GM12891 (cell line): ENCODE measurements at regions not wholly inside any gene's neighbourhood (a gene's known extent, or its start where the extent isn't known, plus 50 kb on each side); places are given as distances from the start of the nearest gene placed in this dataset.

Source experiments
- DNase-seq: peaks from one replicate; pipeline ENCODE4 v3.0.0; 2011; ENCODE audit warnings: low spot score; ENCODE audit not compliant: insufficient read length
- FAIRE-seq: peaks from 2 replicates; lab custom pipeline; 2011; peaks lifted over from hg19 to GRCh38; lab: Jason Lieb, UNC
- PAX5 ChIP-seq: IDR thresholded peaks from 2 replicates; pipeline ENCODE4 v1.6.1; 2011; ENCODE audit warnings: low read length, moderate library complexity, mild to moderate bottlenecking; ENCODE audit not compliant: insufficient read depth, severe bottlenecking
- POLR2A ChIP-seq: IDR thresholded peaks from 2 replicates; pipeline ENCODE4 v1.6.1; 2011; ENCODE audit warnings: low read depth, low read length, control low read depth
- POLR2AphosphoS5 ChIP-seq: IDR thresholded peaks from 2 replicates; pipeline ENCODE4 v1.6.1; 2011; ENCODE audit warnings: low read depth, low read length, control low read depth
- POU2F2 ChIP-seq: IDR thresholded peaks from 2 replicates; pipeline ENCODE4 v1.6.1; 2011; ENCODE audit warnings: low read depth, mild to moderate bottlenecking, control low read depth, low read length, moderate library complexity
- SPI1 ChIP-seq: IDR thresholded peaks from 2 replicates; pipeline ENCODE4 v1.6.1; 2011; ENCODE audit warnings: low read depth, low read length, control low read depth
- TAF1 ChIP-seq: IDR thresholded peaks from 2 replicates; pipeline ENCODE4 v1.6.1; 2011; ENCODE audit warnings: low read depth, low read length, control low read depth

DNA sequence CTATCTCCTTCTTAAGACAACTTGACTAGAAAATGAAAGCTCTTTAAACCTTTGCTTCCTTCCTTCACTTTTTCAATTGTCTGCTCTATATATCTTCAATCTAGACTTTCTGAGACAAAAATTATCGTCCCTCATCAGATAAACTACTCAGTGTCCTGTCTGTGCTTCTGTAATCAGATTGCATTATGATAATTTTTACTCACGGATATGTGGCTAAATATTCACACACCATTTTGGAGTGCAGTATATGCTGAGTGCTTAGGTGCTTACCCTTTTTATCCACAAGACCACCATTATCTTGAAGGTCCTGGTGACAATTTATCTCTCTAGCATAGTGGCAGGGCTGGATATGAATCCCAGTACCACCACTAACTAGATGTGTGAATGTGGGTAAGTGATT lies 1012.3 kb downstream of the TUSC7 start:
- DNase-seq, result no peak
- no peak for TF ChIP-seq PAX5
- TF ChIP-seq POLR2AphosphoS5, result no peak
- TF ChIP-seq POU2F2, result no peak
- TF ChIP-seq POLR2A, result no peak
- TF ChIP-seq SPI1, result no peak
- TF ChIP-seq TAF1, result no peak
- FAIRE-seq, result no peak

- FAIRE-seq, result no peak
- no peak for DNase-seq
- TF ChIP-seq POU2F2 (no peak), TAF1 (no peak), POLR2AphosphoS5 (no peak), PAX5 (no peak), POLR2A (no peak), SPI1 (peak; percentile 83)
Observed at GRCh38 chr3:117722856-117723255, 1013.3 kb downstream of the TUSC7 start.

DNA sequence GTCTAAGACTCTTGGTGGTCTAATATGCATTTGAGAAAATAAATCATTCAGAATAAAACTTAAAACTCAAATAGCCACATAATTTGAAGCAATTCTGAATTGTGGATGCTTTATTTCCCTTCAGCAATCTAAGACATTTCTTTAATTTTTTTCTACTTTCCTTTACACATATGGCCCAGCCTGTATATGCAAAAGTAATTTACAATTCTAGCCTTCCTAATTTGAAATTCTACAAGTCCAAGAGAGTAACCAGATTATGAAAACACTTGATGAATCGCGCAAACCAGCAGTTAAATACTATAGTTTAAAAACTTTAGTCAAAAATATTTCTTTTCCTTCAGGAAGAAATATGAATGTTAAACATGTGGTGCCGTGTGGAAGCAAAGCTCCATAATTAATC lies 1014.2 kb downstream of the TUSC7 start:
- FAIRE-seq, result no peak
- no peak for DNase-seq
- TF ChIP-seq TAF1, result no peak
- TF ChIP-seq POLR2AphosphoS5, result no peak
- no peak for TF ChIP-seq POLR2A
- TF ChIP-seq POU2F2, result no peak
- no peak for TF ChIP-seq SPI1
- TF ChIP-seq PAX5, result no peak

DNA sequence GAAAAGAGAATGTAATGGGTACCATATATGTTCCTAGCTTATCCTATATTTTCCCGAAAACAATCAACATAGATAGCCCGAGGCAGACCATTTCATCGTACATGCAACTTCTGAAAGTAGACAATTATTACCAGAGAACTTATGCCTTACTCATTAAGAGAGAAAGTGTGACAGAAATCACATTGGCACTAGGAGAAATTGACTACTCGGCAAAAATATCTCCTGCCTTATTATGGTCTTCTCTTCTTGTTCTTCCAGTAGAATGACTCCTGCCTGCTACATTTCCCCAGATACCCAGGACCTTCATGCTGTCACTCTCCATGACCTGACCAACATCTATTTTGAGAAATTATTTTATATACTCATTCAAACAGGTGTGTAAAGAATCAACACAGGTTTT lies 1015.7 kb downstream of the TUSC7 start:
- DNase-seq (no peak), FAIRE-seq (no peak)
- TF ChIP-seq PAX5 (no peak), TAF1 (no peak), POLR2AphosphoS5 (no peak), POU2F2 (no peak), POLR2A (no peak), SPI1 (no peak)

GRCh38 chr3:117726776-117727175 lies 1017.2 kb downstream of the TUSC7 start:
- TF ChIP-seq POLR2AphosphoS5, result no peak
- no peak for TF ChIP-seq TAF1
- TF ChIP-seq POLR2A, result no peak
- no peak for TF ChIP-seq POU2F2
- no peak for TF ChIP-seq PAX5
- no peak for TF ChIP-seq SPI1
- no peak for FAIRE-seq

DNA sequence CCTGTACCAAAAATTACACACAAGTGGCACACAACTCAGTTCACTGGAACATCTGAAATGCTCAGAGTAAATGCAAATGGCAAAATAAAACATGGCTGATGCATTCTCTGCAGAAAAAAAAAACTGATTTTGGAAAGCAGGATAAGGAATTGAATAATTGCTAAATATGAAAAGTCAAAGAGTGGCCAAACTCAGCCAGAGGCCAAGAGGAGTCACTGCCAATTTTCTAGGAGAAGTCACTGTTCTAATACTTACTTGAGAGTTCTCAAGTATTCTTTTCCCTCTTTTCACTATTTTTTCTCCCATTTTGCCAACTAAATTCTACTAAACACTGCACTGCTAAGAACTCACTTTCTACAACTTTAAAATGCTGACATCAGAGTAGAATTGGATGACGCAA lies 1018.6 kb downstream of the TUSC7 start:
- FAIRE-seq, result no peak

More at GRCh38 chr3:117726776-117727175, 1017.2 kb downstream of the TUSC7 start:
- DNase-seq, result no peak

DNA sequence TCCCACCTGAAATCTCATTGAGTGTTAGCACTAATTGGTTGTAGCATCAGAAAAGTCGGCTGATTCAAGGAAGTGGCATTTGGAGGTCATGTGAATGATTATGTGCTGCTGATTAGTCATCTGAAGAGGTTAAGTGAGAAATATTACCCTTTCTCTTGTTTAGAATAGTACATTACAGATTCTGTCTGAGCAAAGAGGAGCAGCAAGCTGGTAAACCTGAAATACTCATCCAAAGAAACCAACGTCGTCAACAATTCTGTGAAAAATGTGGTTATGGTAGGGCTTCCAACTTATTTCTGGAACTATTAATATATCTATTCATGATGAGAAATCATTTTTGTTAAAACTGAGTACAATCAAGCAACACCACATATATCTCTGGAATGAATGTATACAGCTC lies 1024.9 kb downstream of the TUSC7 start:
- TF ChIP-seq POLR2A (no peak), SPI1 (no peak), POU2F2 (no peak), PAX5 (no peak), TAF1 (no peak), POLR2AphosphoS5 (no peak)
- DNase-seq (no peak), FAIRE-seq (no peak)

More for the DNA sequence above, 1018.6 kb downstream of the TUSC7 start:
- TF ChIP-seq PAX5, result no peak
- no peak for TF ChIP-seq POLR2A
- no peak for TF ChIP-seq POLR2AphosphoS5
- no peak for TF ChIP-seq SPI1
- TF ChIP-seq TAF1, result no peak
- DNase-seq, result no peak

DNA sequence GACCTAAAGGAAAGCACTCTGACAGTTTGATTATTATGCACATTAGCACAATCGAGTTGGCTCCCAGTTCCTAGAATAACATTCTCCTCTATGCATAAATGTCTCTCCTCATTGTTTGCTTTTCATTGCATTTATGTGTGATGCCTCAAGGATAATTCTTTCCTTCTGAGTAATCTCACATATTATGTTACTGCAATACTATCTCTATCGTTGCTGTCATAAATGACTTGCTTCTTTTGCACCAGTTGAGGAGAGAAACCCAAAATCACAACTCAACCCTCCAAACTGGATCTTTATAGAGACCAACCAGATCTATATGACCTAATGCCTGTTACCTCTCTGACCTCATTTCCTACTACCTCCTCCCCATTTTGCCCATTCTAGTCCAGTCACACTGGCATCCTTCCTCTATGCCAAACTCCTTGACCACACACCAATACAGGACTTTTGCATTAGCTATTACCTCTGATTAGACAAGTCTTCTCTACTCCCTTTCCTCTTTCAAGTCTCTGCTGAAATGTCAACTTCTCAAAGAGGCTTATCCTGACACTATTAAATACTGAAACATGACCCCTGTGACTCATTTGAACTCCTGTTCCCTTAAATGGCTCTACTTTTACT lies 1026.0 kb downstream of the TUSC7 start:
- no peak for FAIRE-seq

DNA sequence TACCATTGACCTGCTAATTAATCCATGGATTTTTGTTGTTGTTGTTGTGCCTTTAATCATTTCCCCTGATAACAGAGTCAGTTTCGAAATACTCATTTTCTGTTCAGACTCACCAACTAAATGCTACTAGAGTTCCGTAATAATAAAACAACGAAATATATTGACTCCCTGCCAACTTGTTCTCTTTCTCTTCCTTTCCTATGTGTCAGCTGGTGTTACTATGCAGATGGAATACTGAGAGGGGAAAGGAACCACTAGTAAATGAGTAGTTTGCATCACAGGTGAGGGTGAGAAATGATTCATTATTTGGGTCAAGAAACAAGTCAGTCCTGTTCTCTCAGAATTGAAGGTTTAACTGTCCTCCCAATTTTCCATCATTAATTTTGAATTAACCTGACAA lies 1027.3 kb downstream of the TUSC7 start:
- TF ChIP-seq POLR2A (no peak), POU2F2 (no peak), POLR2AphosphoS5 (no peak), PAX5 (no peak), TAF1 (no peak), SPI1 (no peak)
- FAIRE-seq (no peak), DNase-seq (no peak)

More for the DNA sequence above, 1026.0 kb downstream of the TUSC7 start:
- no peak for TF ChIP-seq POU2F2
- TF ChIP-seq PAX5, result no peak
- TF ChIP-seq POLR2A, result no peak
- TF ChIP-seq SPI1, result no peak
- TF ChIP-seq TAF1, result no peak
- TF ChIP-seq POLR2AphosphoS5, result no peak
- no peak for DNase-seq

DNA sequence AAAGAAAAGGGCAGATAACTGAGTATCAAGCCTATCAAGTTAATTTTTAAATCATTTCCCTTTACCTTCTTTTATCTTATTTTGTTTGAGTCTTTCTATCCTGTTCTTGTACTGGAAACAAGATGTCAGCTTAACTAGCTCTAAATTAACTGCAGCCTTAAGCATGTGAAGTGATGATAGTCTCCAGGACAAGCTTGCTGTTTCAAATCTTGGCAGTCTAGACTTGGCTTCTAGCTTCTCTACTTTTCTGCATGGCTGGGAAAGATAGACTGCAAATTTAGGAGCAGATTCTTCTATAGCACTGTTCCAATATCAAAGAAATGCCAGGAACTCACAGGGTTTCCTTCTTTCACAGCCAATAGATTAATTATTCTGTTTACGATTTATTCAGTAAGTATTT lies 1034.4 kb downstream of the TUSC7 start:
- no peak for TF ChIP-seq SPI1
- no peak for TF ChIP-seq PAX5
- TF ChIP-seq POLR2A, result no peak
- no peak for TF ChIP-seq TAF1
- TF ChIP-seq POLR2AphosphoS5, result no peak
- TF ChIP-seq POU2F2, result no peak
- FAIRE-seq (no peak), DNase-seq (no peak)

DNA sequence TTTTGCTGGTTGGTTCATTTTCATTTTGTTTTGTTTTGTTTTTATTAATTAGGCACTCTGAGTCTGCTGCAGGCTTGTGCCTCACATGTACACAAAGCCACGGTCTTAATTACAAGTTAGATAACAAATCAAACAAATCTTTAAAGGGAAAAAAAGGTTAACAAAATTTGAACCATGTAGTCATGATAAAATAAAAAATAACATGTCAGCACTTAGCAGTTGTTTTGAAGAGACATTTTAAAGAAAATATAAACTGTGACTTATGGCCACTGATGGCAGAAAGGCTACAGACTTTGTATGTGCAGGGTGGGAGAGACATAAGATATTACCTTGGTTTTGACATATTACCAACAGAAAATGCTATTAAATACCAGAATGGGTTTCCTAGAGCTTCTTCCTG lies 1035.4 kb downstream of the TUSC7 start:
- FAIRE-seq (no peak), DNase-seq (no peak)
- no peak for TF ChIP-seq PAX5
- TF ChIP-seq TAF1, result no peak
- no peak for TF ChIP-seq POLR2AphosphoS5
- TF ChIP-seq SPI1, result no peak
- no peak for TF ChIP-seq POU2F2
- TF ChIP-seq POLR2A, result no peak
